ENCODE measurements at regions not wholly inside any gene's neighbourhood (a gene's known extent, or its start where the extent isn't known, plus 50 kb on each side); places are given as distances from the start of the nearest gene placed in this dataset.

DNA sequence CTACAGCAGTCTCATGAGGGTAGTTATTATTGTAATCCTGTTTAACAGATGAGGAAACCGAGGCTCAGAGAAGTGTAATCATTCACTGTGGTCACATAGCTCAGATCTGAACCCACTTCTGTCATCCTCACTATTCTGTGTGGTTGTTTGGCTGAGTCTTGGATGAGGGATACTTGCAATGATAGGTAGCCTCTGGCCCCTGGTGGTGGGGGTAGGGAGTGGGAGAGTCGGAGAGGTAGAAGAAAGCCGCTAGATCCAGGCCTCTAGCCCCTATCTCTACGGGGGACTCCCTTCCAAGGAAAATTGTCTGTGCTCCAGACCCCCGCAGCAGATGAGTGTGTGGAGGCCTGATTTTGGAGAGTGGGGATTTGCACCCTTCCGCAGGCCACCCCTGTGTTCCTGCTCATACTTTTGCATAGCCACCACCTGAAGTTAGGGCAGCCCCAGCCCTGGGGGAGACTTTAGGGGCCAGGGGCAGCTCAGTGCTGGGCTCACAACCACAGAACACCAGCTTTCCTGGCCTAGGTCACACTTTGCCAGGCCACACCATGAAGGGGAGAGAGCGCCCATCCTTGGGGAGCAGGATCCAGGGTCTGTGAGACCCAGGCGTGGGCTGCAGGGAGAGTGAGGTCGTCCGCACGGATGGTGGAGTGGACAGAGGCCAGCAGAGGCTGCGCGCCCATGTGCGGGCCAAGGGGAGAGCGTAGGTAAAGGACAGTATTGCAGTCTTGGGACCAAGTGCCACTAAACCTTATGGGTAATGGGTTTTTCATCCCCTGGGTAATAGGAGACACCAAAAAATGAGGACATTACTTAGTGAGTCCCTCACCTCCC lies 148.2 kb downstream of the GLI2 start:
- Mint-ChIP-seq H3K27ac (no peak overlapping the region), H3K27me3 (ENCODE audit: insufficient read depth) (no peaks in the 10 kb centered on the region), H3K9me3 (no peaks in the 10 kb centered on the region), H3K4me3 (no peak overlapping the region), H3K36me3 (ENCODE audit: low read depth) (no peaks in the 10 kb centered on the region), H3K4me1 (ENCODE audit: low read depth) (no peaks in the 10 kb centered on the region)
- DNase-seq (ENCODE audit: low spot score): no peak
- intact Hi-C loops (cut with micrococcal nuclease): no loop called here

- intact Hi-C loops (cut with micrococcal nuclease): no loop called here
- H3K27ac Mint-ChIP-seq: no peak overlapping the region
- H3K36me3 Mint-ChIP-seq (ENCODE audit: low read depth): no peaks in the 10 kb centered on the region
- H3K4me1 Mint-ChIP-seq (ENCODE audit: low read depth): no peaks in the 10 kb centered on the region
- no peak overlapping the region for H3K4me3 Mint-ChIP-seq
- no peak for DNase-seq (ENCODE audit: low spot score)
- no peaks in the 10 kb centered on the region for H3K27me3 Mint-ChIP-seq (ENCODE audit: insufficient read depth)
- no peaks in the 10 kb centered on the region for H3K9me3 Mint-ChIP-seq
Observed at GRCh38 chr2:120884472-120885290, 149.0 kb downstream of the GLI2 start.

DNA sequence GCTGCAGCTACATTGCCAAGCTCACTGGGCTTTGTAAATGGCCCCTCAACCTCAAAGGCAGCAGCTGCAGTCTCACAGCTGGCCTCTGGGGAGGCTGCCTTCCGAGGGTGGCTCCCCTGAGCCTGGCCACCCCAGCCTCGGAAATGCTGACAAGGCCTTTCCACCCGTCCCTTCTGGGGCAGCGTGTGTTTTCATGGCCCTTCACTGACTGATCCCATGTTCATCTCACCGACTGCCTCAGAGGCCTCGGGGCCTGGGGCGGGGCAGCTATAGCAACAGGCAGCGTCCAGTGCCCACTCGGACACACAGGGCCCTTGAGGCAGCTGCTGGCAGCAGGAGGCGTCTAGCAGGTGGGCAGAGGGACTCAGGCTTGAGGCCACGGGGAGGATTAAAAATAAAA lies 149.7 kb downstream of the GLI2 start:
- no peak for DNase-seq (ENCODE audit: low spot score)
- no peaks in the 10 kb centered on the region for H3K36me3 Mint-ChIP-seq (ENCODE audit: low read depth)
- no peaks in the 10 kb centered on the region for H3K27me3 Mint-ChIP-seq (ENCODE audit: insufficient read depth)
- H3K4me1 Mint-ChIP-seq (ENCODE audit: low read depth): no peaks in the 10 kb centered on the region
- H3K9me3 Mint-ChIP-seq: no peaks in the 10 kb centered on the region
- intact Hi-C loops (cut with micrococcal nuclease): no loop called here
- H3K27ac Mint-ChIP-seq: no peak overlapping the region
- no peak overlapping the region for H3K4me3 Mint-ChIP-seq

GRCh38 chr2:120885749-120886148 lies 150.1 kb downstream of the GLI2 start:
- Mint-ChIP-seq H3K27me3 (ENCODE audit: insufficient read depth) (no peaks in the 10 kb centered on the region), H3K36me3 (ENCODE audit: low read depth) (no peaks in the 10 kb centered on the region)
- intact Hi-C loops (cut with micrococcal nuclease): no loop called here

GRCh38 chr2:120886534-120887319 lies 151.1 kb downstream of the GLI2 start:
- H3K36me3 Mint-ChIP-seq (ENCODE audit: low read depth): no peaks in the 10 kb centered on the region
- H3K27ac Mint-ChIP-seq: no peak overlapping the region
- no peak for DNase-seq (ENCODE audit: low spot score)
- intact Hi-C loops (cut with micrococcal nuclease): no loop called here
- no peaks in the 10 kb centered on the region for H3K9me3 Mint-ChIP-seq
- no peaks in the 10 kb centered on the region for H3K4me1 Mint-ChIP-seq (ENCODE audit: low read depth)
- H3K4me3 Mint-ChIP-seq: no peak overlapping the region
- no peaks in the 10 kb centered on the region for H3K27me3 Mint-ChIP-seq (ENCODE audit: insufficient read depth)

More at GRCh38 chr2:120885749-120886148, 150.1 kb downstream of the GLI2 start:
- no peak overlapping the region for H3K27ac Mint-ChIP-seq
- no peak overlapping the region for H3K4me3 Mint-ChIP-seq
- H3K9me3 Mint-ChIP-seq: no peaks in the 10 kb centered on the region
- DNase-seq (ENCODE audit: low spot score): no peak
- no peaks in the 10 kb centered on the region for H3K4me1 Mint-ChIP-seq (ENCODE audit: low read depth)

DNA sequence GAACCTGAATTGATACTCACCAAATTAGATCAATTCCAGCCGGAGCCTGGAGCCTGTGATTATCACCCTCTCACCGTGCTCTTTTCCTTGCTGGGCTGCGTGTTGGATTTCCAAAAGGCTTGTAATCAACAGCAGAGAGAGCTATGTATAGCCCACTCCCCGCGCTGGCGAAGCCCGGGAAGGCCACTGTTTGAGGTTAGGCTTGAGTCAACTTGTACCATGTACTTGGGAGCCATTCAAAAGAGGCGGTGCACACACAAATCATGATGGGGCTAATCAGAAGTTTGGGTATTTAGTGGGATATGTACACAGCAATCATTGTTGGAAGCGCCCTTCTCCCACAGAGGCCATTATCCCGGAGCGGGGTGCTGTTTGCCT lies 151.6 kb downstream of the GLI2 start:
- H3K27ac Mint-ChIP-seq: no peak overlapping the region
- intact Hi-C loops (cut with micrococcal nuclease): no loop called here
- no peak for DNase-seq (ENCODE audit: low spot score)
- no peaks in the 10 kb centered on the region for H3K27me3 Mint-ChIP-seq (ENCODE audit: insufficient read depth)
- no peaks in the 10 kb centered on the region for H3K9me3 Mint-ChIP-seq
- H3K4me3 Mint-ChIP-seq: no peak overlapping the region
- no peaks in the 10 kb centered on the region for H3K4me1 Mint-ChIP-seq (ENCODE audit: low read depth)
- H3K36me3 Mint-ChIP-seq (ENCODE audit: low read depth): no peaks in the 10 kb centered on the region

DNA sequence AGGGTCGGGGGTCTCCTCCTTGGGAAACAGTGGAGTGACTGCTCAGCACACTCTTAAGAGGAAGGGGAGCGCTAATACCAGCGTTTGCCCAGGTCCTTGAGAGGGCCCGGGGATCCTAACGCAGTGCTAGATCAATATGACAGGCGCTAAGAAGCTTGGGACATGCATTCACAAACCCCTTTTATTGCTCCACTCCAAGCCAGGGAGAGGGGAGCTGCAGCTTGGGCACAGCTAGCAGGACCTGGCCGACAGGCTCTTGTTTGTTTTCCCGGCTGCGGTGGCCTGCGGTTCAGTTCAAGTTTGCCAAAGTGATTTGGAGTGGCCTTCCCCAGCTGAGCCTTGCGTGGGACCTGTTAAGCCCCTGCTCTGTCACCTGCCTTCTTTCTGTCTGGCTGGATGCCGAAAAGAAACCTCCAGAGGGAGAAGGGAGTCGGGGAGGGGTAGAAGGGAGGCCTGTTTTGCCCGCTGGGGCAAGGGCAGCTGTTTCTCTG lies 152.1 kb downstream of the GLI2 start:
- Mint-ChIP-seq H3K4me3 (no peak overlapping the region), H3K9me3 (no peaks in the 10 kb centered on the region), H3K36me3 (ENCODE audit: low read depth) (no peaks in the 10 kb centered on the region), H3K4me1 (ENCODE audit: low read depth) (no peaks in the 10 kb centered on the region), H3K27ac (no peak overlapping the region), H3K27me3 (ENCODE audit: insufficient read depth) (no peaks in the 10 kb centered on the region)
- intact Hi-C loops (cut with micrococcal nuclease): no loop called here
- DNase-seq (ENCODE audit: low spot score): no peak

DNA sequence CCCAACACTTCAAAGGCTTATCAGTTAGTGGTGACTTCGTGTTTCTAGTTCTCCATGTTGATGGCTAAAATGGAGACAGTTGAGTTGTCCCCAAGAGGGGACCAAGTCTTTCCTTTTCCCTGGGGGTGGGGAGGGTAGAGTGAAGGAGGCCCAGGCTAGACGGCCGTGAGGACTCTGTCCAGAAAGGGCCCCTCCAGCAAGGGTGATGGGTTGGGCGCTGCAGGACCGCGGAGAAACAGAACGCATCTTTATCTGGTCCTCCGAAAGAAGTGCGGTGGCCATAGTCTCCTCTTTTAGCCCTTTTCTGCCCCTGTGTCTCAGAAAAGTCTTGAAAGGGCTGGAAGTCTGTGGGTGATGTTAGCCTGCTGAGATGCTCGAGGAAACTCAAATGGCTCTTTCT lies 153.2 kb downstream of the GLI2 start:
- Mint-ChIP-seq H3K4me3 (no peak overlapping the region), H3K27me3 (ENCODE audit: insufficient read depth) (no peaks in the 10 kb centered on the region), H3K36me3 (ENCODE audit: low read depth) (no peaks in the 10 kb centered on the region), H3K9me3 (no peaks in the 10 kb centered on the region), H3K27ac (no peak overlapping the region), H3K4me1 (ENCODE audit: low read depth) (no peaks in the 10 kb centered on the region)
- intact Hi-C loops (cut with micrococcal nuclease): no loop called here
- no peak for DNase-seq (ENCODE audit: low spot score)

GRCh38 chr2:120889936-120890335 lies 154.3 kb downstream of the GLI2 start:
- no peak overlapping the region for H3K4me3 Mint-ChIP-seq
- no peaks in the 10 kb centered on the region for H3K4me1 Mint-ChIP-seq (ENCODE audit: low read depth)
- no peaks in the 10 kb centered on the region for H3K9me3 Mint-ChIP-seq
- no peak for DNase-seq (ENCODE audit: low spot score)
- H3K27ac Mint-ChIP-seq: no peak overlapping the region
- H3K36me3 Mint-ChIP-seq (ENCODE audit: low read depth): no peaks in the 10 kb centered on the region
- H3K27me3 Mint-ChIP-seq (ENCODE audit: insufficient read depth): no peaks in the 10 kb centered on the region
- intact Hi-C loops (cut with micrococcal nuclease): no loop called here

DNA sequence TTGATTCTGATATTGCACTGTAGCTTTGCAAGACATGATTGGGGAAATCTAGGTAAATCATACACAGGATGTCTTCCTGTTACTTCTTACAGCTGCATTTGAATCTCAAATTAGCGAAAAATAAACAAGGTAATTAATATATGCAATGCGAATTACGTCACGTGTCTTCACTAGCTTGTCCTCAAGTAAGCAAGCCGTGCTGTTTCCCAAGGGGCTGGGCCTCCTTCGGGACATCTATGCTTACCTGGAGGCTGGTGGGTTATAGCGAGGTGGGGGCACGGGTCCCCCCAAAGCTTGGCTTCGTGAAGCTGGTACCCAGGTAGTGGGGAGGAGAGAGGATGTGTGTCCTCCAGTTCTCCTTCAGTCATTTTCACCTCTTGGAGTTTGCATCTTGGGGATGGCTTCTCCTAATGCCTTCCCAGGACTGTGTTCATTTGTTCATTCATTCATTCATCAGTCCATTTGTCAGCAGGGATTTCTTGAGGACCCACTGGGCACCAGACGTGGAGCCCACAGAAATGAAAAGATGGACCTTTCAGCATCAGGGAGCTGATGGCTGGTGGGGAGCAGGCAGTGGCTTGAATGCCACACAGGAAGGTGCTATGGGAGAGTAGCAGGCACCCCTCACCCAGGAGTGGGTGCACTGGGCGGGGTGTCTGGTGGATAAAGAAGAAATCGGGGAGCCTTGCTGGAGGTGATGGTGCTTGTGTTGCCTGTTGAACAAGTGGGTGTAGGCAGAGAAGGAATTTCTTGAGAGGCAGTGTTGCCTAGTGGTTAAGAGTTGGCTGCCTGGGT lies 155.1 kb downstream of the GLI2 start:
- DNase-seq (ENCODE audit: low spot score): no peak
- H3K9me3 Mint-ChIP-seq: no peaks in the 10 kb centered on the region
- no peak overlapping the region for H3K27ac Mint-ChIP-seq
- H3K36me3 Mint-ChIP-seq (ENCODE audit: low read depth): no peaks in the 10 kb centered on the region
- H3K4me3 Mint-ChIP-seq: no peak overlapping the region
- intact Hi-C loops (cut with micrococcal nuclease): no loop called here
- H3K27me3 Mint-ChIP-seq (ENCODE audit: insufficient read depth): no peaks in the 10 kb centered on the region
- no peaks in the 10 kb centered on the region for H3K4me1 Mint-ChIP-seq (ENCODE audit: low read depth)

GRCh38 chr2:120892271-120892966 lies 156.8 kb downstream of the GLI2 start:
- H3K27me3 Mint-ChIP-seq (ENCODE audit: insufficient read depth): no peaks in the 10 kb centered on the region
- intact Hi-C loops (cut with micrococcal nuclease): no loop called here
- H3K27ac Mint-ChIP-seq: no peak overlapping the region
- no peak overlapping the region for H3K4me3 Mint-ChIP-seq
- H3K36me3 Mint-ChIP-seq (ENCODE audit: low read depth): no peaks in the 10 kb centered on the region
- H3K4me1 Mint-ChIP-seq (ENCODE audit: low read depth): no peaks in the 10 kb centered on the region
- no peak for DNase-seq (ENCODE audit: low spot score)
- no peaks in the 10 kb centered on the region for H3K9me3 Mint-ChIP-seq
